HEK293 (cell line): ENCODE measurements at regions not wholly inside any gene's neighbourhood (a gene's known extent, or its start where the extent isn't known, plus 50 kb on each side); places are given as distances from the start of the nearest gene placed in this dataset.

Experiments used
- CTCF ChIA-PET: fragments of 350-600 bp; formaldehyde crosslinking; extraction: SDS; loops from one replicate; lab custom pipeline; 2021; ENCODE audit warnings: antibody characterized with exemption; lab: Yijun Ruan, JAX
- POLR2A ChIA-PET: fragments of 300-600 bp; formaldehyde crosslinking; extraction: SDS; loops from one replicate; lab custom pipeline; 2020; ENCODE audit warnings: antibody characterized with exemption, inconsistent platforms; lab: Yijun Ruan, JAX
- H3K27ac ChIP-seq: fragments of 200-500 bp; sonication (Bioruptor generic); 2 replicates; pipeline ENCODE4 v1.5.1; 2014; ENCODE audit warnings: low read depth, low read length, control low read depth, inconsistent platforms; ENCODE audit errors: extremely low read depth
- H3K36me3 ChIP-seq, 2 experiments: fragments of 200-500 bp in 1 of 2; sonication (Bioruptor generic) in 1 of 2; 1 replicate in 1 of 2; 2 replicates in 1 of 2; pipeline ENCODE4 v1.5.1; 2014 to 2017; ENCODE audit warnings: inconsistent platforms in 2 of 2, low read length in 2 of 2; ENCODE audit not compliant: control insufficient read depth in 2 of 2, insufficient read depth in 1 of 2
- H3K4me1 ChIP-seq: fragments of 200-500 bp; sonication (Bioruptor generic); 2 replicates; pipeline ENCODE4 v1.5.1; 2014; ENCODE audit warnings: mild to moderate bottlenecking, low read length, inconsistent platforms; ENCODE audit not compliant: control insufficient read depth, insufficient read depth
- H3K4me3 ChIP-seq: 2 replicates; pipeline ENCODE4 v1.5.1; 2011; ENCODE audit warnings: low read depth, mild to moderate bottlenecking, control low read depth, low read length, moderate library complexity
- H3K9me3 ChIP-seq: fragments of 200-500 bp; sonication (Bioruptor generic); 2 replicates; pipeline ENCODE4 v1.5.1; 2014; ENCODE audit warnings: low read depth, low read length, inconsistent platforms; ENCODE audit not compliant: control insufficient read depth, insufficient read depth
- EGR2 ChIP-seq: fragments of 450-650 bp; formaldehyde crosslinking; IDR thresholded peaks from 2 replicates; pipeline ENCODE4 v1.5.1; 2016; ENCODE audit warnings: low read depth, missing biosample characterization, missing genetic modification characterization
- GLIS1 ChIP-seq: fragments of 450-650 bp; formaldehyde crosslinking; IDR thresholded peaks from 2 replicates; pipeline ENCODE4 v1.5.1; 2016; ENCODE audit warnings: missing biosample characterization, missing genetic modification characterization
- GLIS2 ChIP-seq: fragments of 450-650 bp; formaldehyde crosslinking; IDR thresholded peaks from 2 replicates; pipeline ENCODE4 v1.5.1; 2016; ENCODE audit warnings: missing biosample characterization, missing genetic modification characterization
- HOXA7 ChIP-seq: sonication (generic); formaldehyde crosslinking; IDR thresholded peaks from 2 replicates; pipeline ENCODE4 v1.8.1; 2022; ENCODE audit warnings: missing genetic modification reagents, borderline replicate concordance
- KLF9 ChIP-seq: fragments of 450-650 bp; formaldehyde crosslinking; IDR thresholded peaks from 2 replicates; pipeline ENCODE4 v1.5.1; 2016; ENCODE audit warnings: missing biosample characterization, missing genetic modification characterization, low read depth
- ZBTB17 ChIP-seq: fragments of 450-650 bp; formaldehyde crosslinking; IDR thresholded peaks from 2 replicates; pipeline ENCODE4 v1.5.1; 2016; ENCODE audit warnings: missing biosample characterization, missing genetic modification characterization
- ZBTB48 ChIP-seq: fragments of 450-650 bp; formaldehyde crosslinking; IDR thresholded peaks from 2 replicates; pipeline ENCODE4 v1.5.1; 2016; ENCODE audit warnings: missing biosample characterization, missing genetic modification characterization
- ZFHX2 ChIP-seq: fragments of 450-650 bp; formaldehyde crosslinking; conservative IDR thresholded peaks from 2 replicates; pipeline ENCODE4 v1.5.1; 2016; ENCODE audit warnings: missing biosample characterization, missing genetic modification characterization
- ZFP69B ChIP-seq: fragments of 450-650 bp; formaldehyde crosslinking; IDR thresholded peaks from 2 replicates; pipeline ENCODE4 v1.5.1; 2016; ENCODE audit warnings: missing biosample characterization, missing genetic modification characterization
- ZNF175 ChIP-seq: fragments of 450-650 bp; formaldehyde crosslinking; IDR thresholded peaks from 2 replicates; pipeline ENCODE4 v1.5.1; 2016; ENCODE audit warnings: missing biosample characterization, missing genetic modification characterization
- ZNF24 ChIP-seq: fragments of 450-650 bp; formaldehyde crosslinking; IDR thresholded peaks from 2 replicates; pipeline ENCODE4 v1.5.1; 2016; ENCODE audit warnings: missing biosample characterization, missing genetic modification characterization
- ZNF302 ChIP-seq: fragments of 450-650 bp; formaldehyde crosslinking; IDR thresholded peaks from 2 replicates; pipeline ENCODE4 v1.5.1; 2016; ENCODE audit warnings: missing biosample characterization, missing genetic modification characterization, low read depth
- ZNF398 ChIP-seq: fragments of 450-650 bp; formaldehyde crosslinking; IDR thresholded peaks from 2 replicates; pipeline ENCODE4 v1.5.1; 2017; ENCODE audit warnings: missing biosample characterization, missing genetic modification characterization
- ZNF518A ChIP-seq: fragments of 450-650 bp; formaldehyde crosslinking; conservative IDR thresholded peaks from 2 replicates; pipeline ENCODE4 v1.5.1; 2016; ENCODE audit warnings: low read depth, missing biosample characterization, missing genetic modification characterization
- ZNF544 ChIP-seq: fragments of 450-650 bp; formaldehyde crosslinking; IDR thresholded peaks from 2 replicates; pipeline ENCODE4 v1.5.0; 2017; ENCODE audit warnings: missing biosample characterization, missing genetic modification characterization
- ZNF596 ChIP-seq: fragments of 450-650 bp; IDR thresholded peaks from 2 replicates; pipeline ENCODE4 v1.5.0; 2018; ENCODE audit warnings: missing biosample characterization, mild to moderate bottlenecking, missing genetic modification characterization, moderate library complexity
- ZNF768 ChIP-seq: fragments of 450-650 bp; formaldehyde crosslinking; IDR thresholded peaks from 2 replicates; pipeline ENCODE4 v1.5.1; 2018; ENCODE audit warnings: missing biosample characterization, mild to moderate bottlenecking, missing genetic modification characterization
- ZNF837 ChIP-seq: fragments of 450-650 bp; formaldehyde crosslinking; IDR thresholded peaks from 2 replicates; pipeline ENCODE4 v1.5.1; 2016; ENCODE audit warnings: missing biosample characterization, missing genetic modification characterization

GRCh38 chr2:9767656-9768281, 75.5 kb upstream of the TAF1B start (continued):
- TF ChIP-seq ZNF24 (tag by site-specific recombination) (no peak), HOXA7 (no peak), ZNF398 (no peak)

GRCh38 chr2:9768388-9768787, 74.9 kb upstream of the TAF1B start:
- POLR2A ChIA-PET = interaction anchor here (1.5 kb wide), 1 partner anchor 10 kb away, joined by 4 read pairs; no protein-coding TSS in a partner anchor
- CTCF ChIA-PET = interaction anchor here (0.5 to 3.0 kb wide), 8 partner anchors 10 to 667 kb away, joined by 3 to 25 read pairs (median 8); no protein-coding TSS in a partner anchor
- TF ChIP-seq ZBTB17 (tag by site-specific recombination) (0 out of 2 replicates have a peak, but pooled peaks have one; percentile 20), ZNF302 (no peak)
- TF ChIP-seq, all 188 proteins: peak for 1

GRCh38 chr2:9769171-9770005, 73.9 kb upstream of the TAF1B start:
- no peak overlapping the region for H3K27ac ChIP-seq
- no peak overlapping the region for H3K4me3 ChIP-seq
- no peaks in the 10 kb centered on the region for H3K9me3 ChIP-seq
- CTCF ChIA-PET = interaction anchor here (0.6 to 3.0 kb wide), 31 partner anchors 8 to 686 kb away, joined by 3 to 25 read pairs (median 4); partner anchors contain the start of gene YWHAQ
- no peaks in the 10 kb centered on the region for H3K4me1 ChIP-seq
- no peaks in the 10 kb centered on the region for H3K36me3 ChIP-seq
- TF ChIP-seq ZBTB48 (tag by site-specific recombination) = no peak
- peak; percentile 98 for TF ChIP-seq ZFHX2 (tag by site-specific recombination)
- peak; percentile 96 for TF ChIP-seq EGR2 (tag by site-specific recombination)
- no peak for TF ChIP-seq ZNF596 (tag by site-specific recombination)
- TF ChIP-seq GLIS1 (tag by site-specific recombination) = peak; percentile 57
- TF ChIP-seq ZNF398 = peak; percentile 32; the same call in 1 of the 2 replicates
- peak; percentile 20; the same call in 1 of the 2 replicates for TF ChIP-seq GLIS2 (tag by site-specific recombination)
- TF ChIP-seq ZFP69B (tag by site-specific recombination) = no peak
- no peak for TF ChIP-seq ZNF175 (tag by site-specific recombination)
- TF ChIP-seq, all 188 proteins: peak for 5
- POLR2A ChIA-PET = interaction anchor here (0.5 to 2.1 kb wide), 4 partner anchors 11 to 214 kb away, joined by 3 to 9 read pairs (median 5); partner anchors contain the start of genes ADAM17 and YWHAQ

More at GRCh38 chr2:9768388-9768787, 74.9 kb upstream of the TAF1B start:
- Histone ChIP-seq H3K4me1 (peaks cover 4% of the 10 kb centered on the region), H3K9me3 (no peaks in the 10 kb centered on the region; the same call in 1 of the 2 replicates), H3K27ac (no peak overlapping the region), H3K36me3 (no peaks in the 10 kb centered on the region), H3K4me3 (no peak overlapping the region)

GRCh38 chr2:9770006-9770307, 73.3 kb upstream of the TAF1B start:
- CTCF ChIA-PET = interaction anchor here (0.6 to 3.0 kb wide), 32 partner anchors 8 to 686 kb away, joined by 3 to 25 read pairs (median 4); partner anchors contain the start of gene YWHAQ
- H3K27ac ChIP-seq = no peak overlapping the region
- H3K4me1 ChIP-seq = no peaks in the 10 kb centered on the region
- no peaks in the 10 kb centered on the region for H3K9me3 ChIP-seq
- POLR2A ChIA-PET = interaction anchor here (1.5 to 2.1 kb wide), 3 partner anchors 12 to 214 kb away, joined by 4 to 9 read pairs (median 6); partner anchors contain the start of genes ADAM17 and YWHAQ
- H3K36me3 ChIP-seq = no peaks in the 10 kb centered on the region
- H3K4me3 ChIP-seq = no peak overlapping the region
- TF ChIP-seq KLF9 (no peak), ZNF837 (tag by site-specific recombination) (no peak), ZNF768 (tag by site-specific recombination) (no peak), ZNF544 (no peak), ZNF518A (tag by site-specific recombination) (no peak)
